Left cardiac atrium (tissue), 4 donors: ENCODE measurements at regions not wholly inside any gene's neighbourhood (a gene's known extent, or its start where the extent isn't known, plus 50 kb on each side); places are given as distances from the start of the nearest gene placed in this dataset.
A peak's percentile ranks its signal among the peaks of the same experiment; 100 is the strongest.

Experiments used
- ATAC-seq, 2 donors: fragments of 200-7000 bp; cut with Tn5 transposase; one replicate each; pipeline ENCODE4 v1.9.1; 2020; ENCODE audit warnings: mild to moderate bottlenecking in 2 of 2, moderate library complexity in 2 of 2
- DNase-seq: peaks from one replicate; pipeline ENCODE4 v3.0.0-alpha.2; 2020
- intact Hi-C, 2 donors: fragments of 100-400 bp; cut with DNase I; formaldehyde crosslinking; loops; one replicate each; pipeline versions ENCODE4 v1.14.1 to v1.15.1; 2022 to 2023
- donor health status: DM: no; HTN: yes; CAD: no.
- donor health status: DM: no; HTN: yes; CAD: no; lungs with severe emphysema.
- donor health status: DM: yes; HTN: yes; CAD: no.
- donor health status: Dilated cardiomyopathy.

GRCh38 chr10:30769361-30769760 lies 139.8 kb upstream of the LYZL2 start:
- ATAC-seq (no peak), DNase-seq (no peak)

GRCh38 chr10:30765616-30766015 lies 136.1 kb upstream of the LYZL2 start:
- DNase-seq (no peak), ATAC-seq (no peak)
- intact Hi-C loops = no loop called here

More at GRCh38 chr10:30769361-30769760, 139.8 kb upstream of the LYZL2 start:
- intact Hi-C loops = no loop called here

DNA sequence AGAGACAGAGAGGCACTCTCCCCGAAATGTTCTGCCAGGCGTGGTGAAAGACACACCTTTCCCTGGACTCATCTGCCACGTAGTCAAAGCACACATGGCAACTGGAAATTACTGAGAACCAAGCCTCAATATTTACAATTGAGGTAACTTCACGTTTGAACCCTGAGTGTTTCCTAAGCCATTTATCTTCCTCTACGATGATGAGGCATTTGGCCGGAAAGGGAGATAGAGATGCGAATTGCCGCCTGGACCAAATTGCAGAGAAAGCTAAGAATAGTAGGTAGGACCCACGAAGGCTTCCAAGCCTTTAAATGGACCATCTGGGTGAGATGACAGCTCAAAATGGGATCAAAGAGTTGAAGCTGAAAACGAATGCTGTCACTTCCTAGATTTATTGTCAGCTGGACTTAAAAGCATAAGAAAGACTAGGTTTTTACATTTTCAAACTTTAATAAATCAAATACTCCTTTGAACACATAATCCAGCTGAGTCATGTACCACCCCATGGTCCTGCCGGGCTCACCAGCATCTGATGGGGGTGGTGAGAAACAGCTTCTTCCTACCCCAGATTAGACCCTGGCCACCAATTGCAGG lies 135.6 kb upstream of the LYZL2 start:
- intact Hi-C loops = no loop called here
- DNase-seq (no peak), ATAC-seq (no peak)

DNA sequence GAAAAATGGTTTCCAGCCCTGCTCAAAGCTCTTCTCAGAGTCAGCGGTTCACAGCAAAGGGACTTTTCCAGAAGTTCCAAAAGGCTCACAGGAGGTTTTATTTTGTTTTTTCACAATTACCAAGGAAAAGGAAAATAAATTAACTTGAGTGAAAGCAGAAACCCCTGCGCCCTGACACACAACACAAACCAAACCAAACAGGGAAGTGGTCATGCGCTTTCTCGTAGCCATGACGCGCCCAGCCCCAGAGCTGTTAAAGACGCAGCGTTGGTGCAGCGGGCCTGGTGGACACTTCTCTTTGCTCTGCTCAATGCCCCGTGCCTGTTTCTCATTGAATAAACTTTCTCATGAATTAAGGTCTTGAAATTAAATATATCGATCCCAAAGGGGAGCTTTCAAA lies 134.4 kb upstream of the LYZL2 start:
- no peak for ATAC-seq
- intact Hi-C loops = no loop called here
- DNase-seq = no peak

- no peak for DNase-seq
- intact Hi-C loops = no loop called here
- ATAC-seq = peak in 1 of 2 donors; percentile 12
Observed at GRCh38 chr10:30762620-30763019, 133.1 kb upstream of the LYZL2 start.

GRCh38 chr10:30759423-30759822 lies 129.9 kb upstream of the LYZL2 start:
- ATAC-seq = no peak
- no peak for DNase-seq
- intact Hi-C loops = no loop called here

- intact Hi-C loops = no loop called here
- no peak for ATAC-seq
- no peak for DNase-seq
Observed at GRCh38 chr10:30758338-30758737, 128.8 kb upstream of the LYZL2 start.

DNA sequence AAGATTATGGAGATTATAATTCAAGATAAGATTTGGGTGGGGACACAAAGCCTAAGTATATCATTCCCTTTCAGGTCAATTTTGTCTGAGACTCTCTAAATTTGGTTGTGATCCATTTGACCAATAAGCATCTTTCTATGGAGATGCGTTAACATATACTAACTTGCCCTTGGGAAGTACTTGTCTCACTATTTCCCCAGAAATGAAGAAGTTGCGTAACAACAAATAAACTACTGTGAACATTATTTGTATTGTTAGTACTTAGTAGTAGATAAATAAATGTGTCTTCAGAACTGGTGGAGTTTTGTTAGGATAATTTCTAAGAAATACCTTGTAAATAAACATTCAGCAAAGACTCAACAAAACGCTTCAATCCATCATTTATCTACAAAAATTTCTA lies 127.3 kb upstream of the LYZL2 start:
- intact Hi-C loops = no loop called here
- DNase-seq (no peak), ATAC-seq (no peak)

GRCh38 chr10:30756151-30756550 lies 126.6 kb upstream of the LYZL2 start:
- DNase-seq = no peak
- ATAC-seq = no peak
- intact Hi-C loops = no loop called here

GRCh38 chr10:30755441-30755953 lies 125.9 kb upstream of the LYZL2 start:
- peak; percentile 38 for DNase-seq
- ATAC-seq = peak; percentile 13 to 56
- intact Hi-C loops = no loop called here

GRCh38 chr10:30752481-30752881 lies 122.9 kb upstream of the LYZL2 start:
- intact Hi-C loops = loop anchor here in 1 of 2 donors (2.0 kb wide), 1 partner anchor 1056 kb away; no protein-coding TSS in a partner anchor
- DNase-seq (no peak), ATAC-seq (peak; percentile 58 to 68)

DNA sequence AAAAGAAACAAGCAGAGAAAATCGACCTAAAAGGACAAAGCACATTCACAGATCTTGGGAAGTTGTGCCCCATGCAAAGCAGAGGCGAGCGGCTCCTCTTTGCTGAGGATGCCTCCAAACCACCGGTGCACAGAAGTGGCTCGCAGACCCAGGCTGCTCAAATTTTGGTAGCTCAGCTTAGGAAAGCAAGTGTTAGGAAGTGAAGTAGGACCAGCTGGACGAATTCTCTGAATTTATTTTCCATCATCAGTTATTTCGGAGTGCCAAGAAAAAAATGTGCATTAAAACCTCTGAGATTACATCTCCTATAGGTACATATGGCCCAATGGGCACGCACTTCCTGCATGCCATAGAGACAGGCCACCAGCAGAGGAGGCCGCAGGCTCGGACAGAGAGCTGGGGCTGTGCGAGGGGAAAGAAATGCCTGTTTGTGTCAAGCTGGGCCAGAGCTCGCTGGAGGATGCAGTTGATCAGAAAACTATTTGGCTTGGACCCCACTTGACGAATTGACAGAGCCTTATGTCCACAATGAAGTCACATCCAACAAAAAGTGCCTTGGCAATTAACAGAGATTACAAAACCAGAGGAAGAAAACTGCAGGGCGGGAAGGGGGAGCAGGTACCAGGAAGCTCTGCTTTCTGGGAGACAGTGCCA lies 122.3 kb upstream of the LYZL2 start:
- intact Hi-C loops = loop anchor here in 1 of 2 donors (2.0 kb wide), 1 partner anchor 1057 kb away; no protein-coding TSS in a partner anchor
- peak; percentile 65 to 81 for ATAC-seq
- peak; percentile 84 for DNase-seq

DNA sequence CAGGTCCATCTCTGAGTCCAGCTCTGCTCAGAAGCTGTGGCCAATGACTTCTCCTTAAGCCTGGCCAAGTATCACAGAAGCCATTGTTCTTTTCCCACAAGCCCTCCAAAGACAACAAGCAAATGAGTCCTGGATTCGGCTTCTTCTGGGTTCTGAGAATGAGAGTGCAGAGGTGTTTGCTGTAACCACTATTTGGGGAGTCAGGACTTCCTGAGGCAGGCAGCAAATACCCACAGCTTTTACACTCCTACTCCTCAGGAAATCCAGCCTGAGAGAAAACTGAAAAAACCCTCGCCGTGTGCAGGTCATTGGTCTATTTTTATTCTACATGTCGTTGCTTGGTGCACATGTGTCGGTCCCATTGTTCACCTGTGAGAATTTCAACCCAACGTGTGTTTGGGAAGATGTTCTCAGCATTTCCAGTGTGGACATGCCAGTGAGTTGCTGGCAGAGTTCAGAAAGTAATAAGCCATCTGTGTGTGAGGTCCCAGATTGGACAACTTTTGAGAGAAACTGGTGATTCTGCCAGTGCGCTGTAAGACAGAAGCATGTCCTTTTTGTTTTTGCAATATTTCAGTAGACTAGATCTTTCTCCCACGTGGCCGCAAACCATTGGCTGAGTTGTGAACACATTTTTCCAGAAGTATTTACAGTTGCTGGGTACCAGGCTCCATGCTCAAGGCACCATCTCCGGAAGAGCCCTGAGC lies 121.6 kb upstream of the LYZL2 start:
- ATAC-seq (no peak), DNase-seq (no peak)
- intact Hi-C loops = no loop called here

DNA sequence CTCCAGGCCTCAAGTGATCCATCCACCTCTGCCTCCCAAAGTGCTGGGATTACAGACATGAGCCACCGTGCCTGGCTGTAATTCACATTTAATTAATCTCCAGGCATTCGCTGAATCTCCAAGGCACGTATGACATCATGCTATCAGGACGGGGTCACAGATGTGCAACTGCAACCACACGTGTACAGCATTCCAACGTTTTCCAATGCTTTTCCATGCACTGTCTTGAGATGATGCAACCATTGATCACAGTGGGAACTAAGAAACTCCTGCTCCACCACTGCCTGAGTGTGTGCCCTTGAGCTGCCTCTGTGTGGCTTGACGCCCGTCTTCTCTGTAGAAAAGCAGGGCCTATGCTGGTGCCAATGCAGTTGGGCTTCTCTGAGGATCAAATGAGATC lies 119.8 kb upstream of the LYZL2 start:
- intact Hi-C loops = loop anchor here in 1 of 2 donors (10.0 kb wide), 1 partner anchor 1055 kb away; no protein-coding TSS in a partner anchor
- DNase-seq (no peak), ATAC-seq (no peak)

DNA sequence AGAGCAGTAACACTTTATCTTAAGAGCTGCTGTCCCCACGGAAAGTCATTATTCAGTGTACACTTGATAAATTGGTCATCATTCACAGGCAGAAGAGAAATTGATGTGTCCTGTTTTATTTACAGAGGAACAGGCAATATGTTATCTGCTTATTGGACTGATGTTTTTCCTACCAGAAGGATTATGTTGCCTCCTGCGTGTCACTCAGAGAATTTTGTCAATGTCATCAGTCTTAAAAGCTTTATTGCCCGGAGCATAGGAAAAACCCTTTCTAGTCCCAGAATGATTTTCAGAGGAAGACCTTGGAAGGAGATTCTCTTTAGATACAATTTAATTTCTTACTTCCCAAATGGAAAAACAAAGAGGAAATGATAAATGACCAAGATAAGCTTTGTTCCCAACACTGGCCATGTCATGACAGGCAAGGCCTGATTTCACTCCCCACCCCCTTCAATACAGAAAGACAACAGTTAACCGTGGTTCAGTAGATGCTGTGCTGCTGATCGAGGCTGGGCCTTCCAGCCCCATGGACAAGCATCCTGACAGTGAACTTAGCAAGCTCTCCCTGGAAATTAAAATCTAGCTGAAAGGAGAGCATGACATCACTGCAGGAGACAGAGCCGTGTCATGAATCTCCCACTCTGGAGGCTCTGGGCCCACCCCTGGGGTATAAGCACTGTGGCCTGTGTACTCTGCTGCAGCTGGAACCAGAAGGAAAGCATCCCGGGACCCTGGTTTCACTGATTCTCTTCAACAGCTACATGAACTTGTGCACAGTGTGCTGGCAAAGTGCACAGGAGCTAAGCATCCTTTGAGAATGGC lies 118.8 kb upstream of the LYZL2 start:
- intact Hi-C loops = loop anchor here in 1 of 2 donors (10.0 kb wide), 1 partner anchor 1056 kb away; no protein-coding TSS in a partner anchor
- DNase-seq = no peak
- ATAC-seq = no peak

- DNase-seq (no peak), ATAC-seq (peak in 1 of 2 donors; percentile 39)
- intact Hi-C loops = loop anchor here in 1 of 2 donors (10.0 kb wide), 1 partner anchor 1057 kb away; no protein-coding TSS in a partner anchor
Observed at GRCh38 chr10:30747633-30748032, 118.1 kb upstream of the LYZL2 start.

GRCh38 chr10:30745953-30746352 lies 116.4 kb upstream of the LYZL2 start:
- DNase-seq = no peak
- intact Hi-C loops = loop anchor here in 1 of 2 donors (10.0 kb wide), 1 partner anchor 1059 kb away; no protein-coding TSS in a partner anchor
- peak; percentile 46 to 58 for ATAC-seq

- DNase-seq (no peak), ATAC-seq (no peak)
- intact Hi-C loops = loop anchor here in 1 of 2 donors (10.0 kb wide), 1 partner anchor 1061 kb away; no protein-coding TSS in a partner anchor
Observed at GRCh38 chr10:30744106-30744505, 114.6 kb upstream of the LYZL2 start.

DNA sequence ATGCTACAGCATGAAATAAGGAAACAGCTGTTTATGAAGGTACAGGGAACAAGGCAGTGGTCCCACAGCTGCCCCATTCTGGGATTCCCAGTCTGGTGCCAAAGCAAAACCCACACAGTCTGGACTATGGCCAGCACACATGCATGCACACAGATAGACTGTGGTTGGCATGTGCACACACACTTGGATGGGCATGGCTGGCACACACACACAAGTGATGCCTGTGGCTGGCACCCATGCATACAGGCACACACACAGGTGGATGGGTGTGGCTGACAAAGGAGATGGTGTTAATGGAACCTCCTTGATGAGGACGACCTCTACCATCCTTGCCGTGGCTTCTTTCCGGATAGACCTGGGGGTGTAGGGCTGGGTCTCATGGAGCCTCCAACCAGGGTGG lies 114.0 kb upstream of the LYZL2 start:
- DNase-seq = no peak
- intact Hi-C loops = loop anchor here in 1 of 2 donors (10.0 kb wide), 1 partner anchor 1061 kb away; no protein-coding TSS in a partner anchor
- ATAC-seq = no peak
